Erythroblast (primary cell): ENCODE measurements at regions not wholly inside any gene's neighbourhood (a gene's known extent, or its start where the extent isn't known, plus 50 kb on each side); places are given as distances from the start of the nearest gene placed in this dataset.

Source experiments
- GATA1 ChIP-seq: IDR thresholded peaks from 2 replicates; pipeline ENCODE4 v1.6.1; 2011; ENCODE audit warnings: low read depth, mild to moderate bottlenecking, control low read depth, low read length, moderate library complexity
- POLR2A ChIP-seq: IDR thresholded peaks from 2 replicates; pipeline ENCODE4 v1.6.1; 2011; ENCODE audit warnings: mild to moderate bottlenecking, low read length

DNA sequence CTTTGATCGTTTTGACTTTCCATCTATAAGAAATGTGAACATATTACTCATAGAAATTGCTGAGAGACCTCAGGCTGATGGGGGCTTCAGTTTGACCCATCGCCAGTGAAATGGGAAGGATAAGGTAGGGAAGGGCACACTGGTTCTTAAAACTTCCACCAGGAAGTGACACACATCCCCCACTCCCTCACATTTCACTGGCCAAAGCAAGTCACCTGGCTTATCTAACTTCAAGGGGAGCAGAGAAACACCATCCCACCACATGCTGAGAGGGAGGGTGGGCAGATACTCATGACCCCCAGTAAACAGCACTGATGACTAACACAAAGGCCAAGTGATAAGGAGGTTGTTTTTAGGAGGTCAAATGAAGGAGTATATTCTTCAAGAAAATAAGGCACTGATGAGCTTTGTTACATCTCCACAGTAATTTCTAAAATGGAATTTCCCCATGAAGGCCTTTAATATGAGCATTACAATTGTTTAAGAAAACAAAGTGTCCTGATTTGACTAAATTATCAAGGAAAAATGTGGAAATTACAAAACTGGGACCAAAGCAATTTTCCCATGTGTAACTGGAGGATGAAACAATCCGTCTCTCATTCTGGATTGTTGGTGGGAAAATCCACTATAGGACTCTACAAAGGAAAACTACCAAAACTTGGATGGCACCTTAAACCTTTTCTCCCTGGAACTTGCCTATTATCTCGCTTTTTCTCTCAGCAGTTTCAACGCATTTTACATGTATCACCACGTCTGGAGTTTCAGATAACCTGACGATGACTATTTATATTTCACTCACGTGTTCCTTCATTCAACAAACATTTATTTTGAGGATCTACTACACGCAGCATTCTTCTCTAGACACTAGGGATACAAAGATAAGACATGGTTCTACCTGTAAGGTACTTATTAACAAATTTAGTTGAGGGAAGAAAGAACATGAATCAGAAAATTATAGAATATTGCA lies 91.8 kb upstream of the EEA1 start:
- TF ChIP-seq POLR2A (no peak), GATA1 (no peak)
